IMR-90 (cell line): ENCODE measurements at regions not wholly inside any gene's neighbourhood (a gene's known extent, or its start where the extent isn't known, plus 50 kb on each side); places are given as distances from the start of the nearest gene placed in this dataset.

Experiments
- ATAC-seq: fragments of 200-7000 bp; cut with Tn5 transposase; 2 replicates; pipeline ENCODE4 v1.9.1; 2020; ENCODE audit warnings: low read depth, mild to moderate bottlenecking, moderate library complexity
- BruUV-seq: library from RNA; stranded (reverse); fragments of 400-500 nt; replicated peaks from 2 replicates; lab custom pipeline; 2021; lab: Mats Ljungman, UMichigan
- CTCF ChIA-PET: fragments of 300-600 bp; formaldehyde crosslinking; extraction: SDS; loops from one replicate; lab custom pipeline; 2021; ENCODE audit warnings: antibody characterized with exemption; lab: Yijun Ruan, JAX
- POLR2A ChIA-PET: fragments of 300-600 bp; sonication (Branson Sonifier 250); formaldehyde crosslinking; loops from one replicate; lab custom pipeline; 2022; ENCODE audit warnings: antibody characterized with exemption; ENCODE audit not compliant: unreplicated experiment; lab: Charles Lee
- DNase-seq: peaks from one replicate; pipeline ENCODE4 v3.0.0; 2013
- H2AFZ ChIP-seq: replicated peaks from 2 replicates; pipeline ENCODE3; 2013; ENCODE audit warnings: low read length, mild to moderate bottlenecking; ENCODE audit not compliant: poor library complexity
- H2AK5ac ChIP-seq: 2 replicates; pipeline ENCODE4 v1.6.1; 2013; ENCODE audit warnings: low read depth, low read length, inconsistent platforms
- H2AK9ac ChIP-seq: replicated peaks from 2 replicates; pipeline ENCODE3; 2013; ENCODE audit warnings: mild to moderate bottlenecking, low read depth, low read length, moderate library complexity; ENCODE audit not compliant: poor library complexity
- H2BK120ac ChIP-seq: 2 replicates; pipeline ENCODE4 v1.6.1; 2013; ENCODE audit warnings: low read depth, low read length, inconsistent platforms
- H2BK15ac ChIP-seq: 3 replicates; pipeline ENCODE4 v1.6.1; 2013; ENCODE audit warnings: low read depth, low read length, inconsistent platforms
- H2BK20ac ChIP-seq: 2 replicates; pipeline ENCODE4 v1.6.1; 2013; ENCODE audit warnings: low read depth, mild to moderate bottlenecking, inconsistent platforms, low read length, moderate library complexity
- H2BK5ac ChIP-seq: 2 replicates; pipeline ENCODE4 v1.6.1; 2013; ENCODE audit warnings: mild to moderate bottlenecking, low read depth, low read length, inconsistent platforms; ENCODE audit not compliant: poor library complexity, severe bottlenecking
- H3K14ac ChIP-seq: replicated peaks from 2 replicates; pipeline ENCODE4 v1.6.1; 2013; ENCODE audit warnings: low read depth, low read length, inconsistent platforms
- H3K18ac ChIP-seq: 2 replicates; pipeline ENCODE4 v1.6.1; 2013; ENCODE audit warnings: low read depth, low read length, control low read depth
- H3K23ac ChIP-seq: 2 replicates; pipeline ENCODE4 v1.6.1; 2013; ENCODE audit warnings: low read depth, low read length, inconsistent platforms
- H3K27ac ChIP-seq: 2 replicates; pipeline ENCODE4 v1.5.1; 2013; ENCODE audit warnings: mild to moderate bottlenecking, control low read depth, low read length; ENCODE audit not compliant: insufficient read depth
- H3K27me3 ChIP-seq: 2 replicates; pipeline ENCODE4 v1.6.1; 2013; ENCODE audit warnings: low read length; ENCODE audit not compliant: control insufficient read depth, insufficient read depth
- H3K36me3 ChIP-seq: 2 replicates; pipeline ENCODE4 v1.6.1; 2013; ENCODE audit warnings: low read length, mixed read lengths; ENCODE audit not compliant: control insufficient read depth, insufficient read depth
- H3K4ac ChIP-seq: 2 replicates; pipeline ENCODE4 v1.6.1; 2013; ENCODE audit warnings: low read depth, low read length, inconsistent platforms
- H3K4me1 ChIP-seq: 2 replicates; pipeline ENCODE4 v1.6.1; 2013; ENCODE audit warnings: low read length, mixed read lengths; ENCODE audit not compliant: control insufficient read depth, insufficient read depth
- H3K4me2 ChIP-seq: 2 replicates; pipeline ENCODE4 v1.6.1; 2013; ENCODE audit warnings: low read depth, mild to moderate bottlenecking, control low read depth, low read length, moderate library complexity
- H3K4me3 ChIP-seq: 2 replicates; pipeline ENCODE4 v1.5.1; 2013; ENCODE audit warnings: low read depth, mild to moderate bottlenecking, control low read depth, low read length, moderate library complexity; ENCODE audit not compliant: insufficient read depth
- H3K56ac ChIP-seq: 2 replicates; pipeline ENCODE4 v1.6.1; 2013; ENCODE audit warnings: low read length, inconsistent platforms; ENCODE audit not compliant: insufficient read depth; ENCODE audit errors: extremely low read depth
- H3K79me1 ChIP-seq, 2 experiments: 2 replicates each; pipeline ENCODE4 v1.6.1; 2013; ENCODE audit warnings: low read length in 2 of 2, inconsistent platforms in 1 of 2, low read depth in 1 of 2
- H3K9ac ChIP-seq: 2 replicates; pipeline ENCODE4 v1.6.1; 2013; ENCODE audit warnings: low read depth, low read length, control low read depth
- H3K9me1 ChIP-seq: 2 replicates; pipeline ENCODE4 v1.6.1; 2013; ENCODE audit warnings: low read length, inconsistent platforms; ENCODE audit not compliant: insufficient read depth
- H3K9me3 ChIP-seq: 2 replicates; pipeline ENCODE4 v1.6.1; 2013; ENCODE audit warnings: low read length; ENCODE audit not compliant: control insufficient read depth, insufficient read depth
- H4K20me1 ChIP-seq: 2 replicates; pipeline ENCODE4 v1.6.1; 2013; ENCODE audit warnings: low read length, inconsistent platforms; ENCODE audit not compliant: insufficient read depth
- H4K5ac ChIP-seq: 2 replicates; pipeline ENCODE4 v1.6.1; 2013; ENCODE audit warnings: mild to moderate bottlenecking, low read depth, low read length, control low read depth
- H4K8ac ChIP-seq, 2 experiments: 2 replicates each; pipeline ENCODE4 v1.6.1; 2013; ENCODE audit warnings: low read depth in 2 of 2, low read length in 2 of 2, control low read depth in 1 of 2, inconsistent platforms in 1 of 2
- H4K91ac ChIP-seq: 2 replicates; pipeline ENCODE4 v1.6.1; 2013; ENCODE audit warnings: low read depth, low read length, inconsistent platforms; ENCODE audit not compliant: insufficient read depth
- BHLHE40 ChIP-seq: fragments of 150-350 bp; IDR thresholded peaks from 2 replicates; pipeline ENCODE4 v1.6.1; 2016; ENCODE audit warnings: mild to moderate bottlenecking, low read depth, low read length
- CEBPB ChIP-seq: IDR thresholded peaks from 2 replicates; pipeline ENCODE4 v1.6.1; 2012; ENCODE audit warnings: low read depth, low read length, improper control_type of control experiment
- CHD1 ChIP-seq: IDR thresholded peaks from 2 replicates; pipeline ENCODE4 v1.6.1; 2012; ENCODE audit warnings: low read depth, low read length, improper control_type of control experiment
- CTCF ChIP-seq: conservative IDR thresholded peaks from 2 replicates; pipeline ENCODE4 v1.5.1; 2012; ENCODE audit warnings: mild to moderate bottlenecking, low read depth, low read length, improper control_type of control experiment
- ELK1 ChIP-seq: fragments of 150-350 bp; IDR thresholded peaks from 2 replicates; pipeline ENCODE4 v1.6.1; 2016; ENCODE audit warnings: low read depth, mild to moderate bottlenecking, low read length, moderate library complexity, borderline replicate concordance
- FOS ChIP-seq: fragments of 150-350 bp; IDR thresholded peaks from 2 replicates; pipeline ENCODE4 v1.6.1; 2016; ENCODE audit warnings: low read depth, low read length
- MAFK ChIP-seq: IDR thresholded peaks from 2 replicates; pipeline ENCODE4 v1.6.1; 2012; ENCODE audit warnings: low read depth, low read length, improper control_type of control experiment
- MAZ ChIP-seq: IDR thresholded peaks from 2 replicates; pipeline ENCODE4 v1.6.1; 2012; ENCODE audit warnings: low read depth, mild to moderate bottlenecking, low read length, improper control_type of control experiment, moderate library complexity, borderline replicate concordance
- MXI1 ChIP-seq: IDR thresholded peaks from 2 replicates; pipeline ENCODE4 v1.6.1; 2012; ENCODE audit warnings: low read depth, mild to moderate bottlenecking, low read length, moderate library complexity, borderline replicate concordance
- NFE2L2 ChIP-seq: fragments of 150-350 bp; IDR thresholded peaks from 2 replicates; pipeline ENCODE4 v1.6.1; 2016; ENCODE audit warnings: low read depth, mild to moderate bottlenecking, low read length
- POLR2A ChIP-seq: IDR thresholded peaks from 2 replicates; pipeline ENCODE4 v1.6.1; 2012; ENCODE audit warnings: mild to moderate bottlenecking, low read depth, low read length
- RAD21 ChIP-seq: IDR thresholded peaks from 2 replicates; pipeline ENCODE4 v1.6.1; 2012; ENCODE audit warnings: low read length, improper control_type of control experiment
- RCOR1 ChIP-seq: IDR thresholded peaks from 2 replicates; pipeline ENCODE4 v1.6.1; 2012; ENCODE audit warnings: mild to moderate bottlenecking, low read length, improper control_type of control experiment; ENCODE audit not compliant: insufficient replicate concordance
- RFX5 ChIP-seq: IDR thresholded peaks from 2 replicates; pipeline ENCODE4 v1.8.0; 2012; ENCODE audit warnings: low read depth, mild to moderate bottlenecking, low read length, moderate library complexity
- SMC3 ChIP-seq: fragments of 150-350 bp; IDR thresholded peaks from 2 replicates; pipeline ENCODE4 v1.6.1; 2016; ENCODE audit warnings: low read depth, mild to moderate bottlenecking, antibody characterized with exemption, low read length, moderate library complexity
- USF2 ChIP-seq: fragments of 150-350 bp; IDR thresholded peaks from 2 replicates; pipeline ENCODE4 v1.6.1; 2017; ENCODE audit warnings: mild to moderate bottlenecking, antibody characterized with exemption, low read length, low read depth
- WGBS, 2 experiments: methylation state at CpG; one replicate each; pipeline versions ENCODE4 v1.1.5 to v1.1.7; 2013; ENCODE audit warnings: missing lambda C conversion rate in 2 of 2; ENCODE audit not compliant: insufficient read length in 1 of 2; ENCODE audit errors: extremely low coverage in 2 of 2; 5-methylcytosine and 5-hydroxymethylcytosine counted together
- dilution Hi-C: fragments of 300-500 bp; cut with HindIII; formaldehyde crosslinking; loops from one replicate; pipeline ENCODE4 v1.14.3; 2018; ENCODE audit warnings: low sequenced_read_pairs; ENCODE audit not compliant: unreplicated experiment
- in situ Hi-C: fragments of 300-500 bp; cut with MboI; formaldehyde crosslinking; loops from 3 replicates; pipeline ENCODE4 v1.14.3; 2019; ENCODE audit warnings: low sequenced_read_pairs, inconsistent platforms, mixed read lengths
- intact Hi-C: fragments of 100-400 bp; cut with micrococcal nuclease; formaldehyde crosslinking; loops from 2 replicates; pipeline ENCODE4 v1.10.0; 2022

- CTCF ChIA-PET: no interaction called here
- Histone ChIP-seq H4K5ac (no peak overlapping the region), H3K18ac (no peak overlapping the region), H3K4ac (no peak overlapping the region), H2AK9ac (no peak overlapping the region), H3K79me1 (no peaks in the 10 kb centered on the region), H3K27ac (no peak overlapping the region), H3K9me3 (0 out of 2 replicates have a peak, but pooled peaks cover 2% of the 10 kb centered on the region), H3K14ac (no peak overlapping the region), H4K91ac (no peak overlapping the region), H3K4me3 (no peak overlapping the region), H2BK120ac (no peak overlapping the region), H3K27me3 (no peaks in the 10 kb centered on the region), H3K4me2 (no peak overlapping the region), H3K9me1 (no peaks in the 10 kb centered on the region), H3K9ac (no peak overlapping the region), H3K4me1 (no peaks in the 10 kb centered on the region), H3K36me3 (no peaks in the 10 kb centered on the region), H4K8ac (no peak overlapping the region), H2BK20ac (no peak overlapping the region), H2BK5ac (no peak overlapping the region), H2AK5ac (no peak overlapping the region), H3K23ac (no peak overlapping the region), H4K20me1 (no peaks in the 10 kb centered on the region), H2BK15ac (no peak overlapping the region), H3K56ac (no peak overlapping the region), H2AFZ (no peak overlapping the region)
- TF ChIP-seq CEBPB: no peak
- TF ChIP-seq CHD1: no peak
- TF ChIP-seq ELK1: no peak
- TF ChIP-seq RCOR1: no peak
- no peak for TF ChIP-seq FOS
- TF ChIP-seq RFX5: no peak
- no peak for TF ChIP-seq RAD21
- TF ChIP-seq POLR2A: no peak
- no peak for TF ChIP-seq MXI1
- TF ChIP-seq BHLHE40: no peak
- TF ChIP-seq CTCF: no peak
- no peak for TF ChIP-seq MAFK
- no peak for TF ChIP-seq USF2
- TF ChIP-seq MAZ: no peak
- no peak for TF ChIP-seq SMC3
- no peak for TF ChIP-seq NFE2L2
- in situ Hi-C loops: no loop called here
- DNase-seq: no peak
- whole genome bisulfite sequencing, 2 experiments: no CpG with 5 or more reads among the region's 2 CpGs
- POLR2A ChIA-PET: no interaction called here
- no peak for ATAC-seq
- dilution Hi-C loops: no loop called here
- no TSS peak for BruUV-seq
- intact Hi-C loops: no loop called here
Measured at GRCh38 chr9:79428422-79428821, 143.3 kb upstream of the TLE4 start.
